A549 (cell line): ENCODE measurements at regions not wholly inside any gene's neighbourhood (a gene's known extent, or its start where the extent isn't known, plus 50 kb on each side); places are given as distances from the start of the nearest gene placed in this dataset.

Source experiments
- CBX2 ChIP-seq: fragments of 200-600 bp; sonication (generic); IDR thresholded peaks from 2 replicates; pipeline ENCODE4 v1.6.1; 2016; ENCODE audit warnings: low read depth, mild to moderate bottlenecking, borderline replicate concordance
- EP300 ChIP-seq, 2 experiments: fragments of >200 bp; sonication (Bioruptor Twin); formaldehyde crosslinking; IDR thresholded peaks; 2 replicates in 1 of 2; 3 replicates in 1 of 2; pipeline ENCODE4 v1.6.1; 2016 to 2017
- KDM1A ChIP-seq: fragments of 200-600 bp; sonication (generic); IDR thresholded peaks from 2 replicates; pipeline ENCODE4 v1.6.1; 2016; ENCODE audit warnings: low read depth, mild to moderate bottlenecking
- MAFK ChIP-seq: fragments of 450-650 bp; IDR thresholded peaks from 2 replicates; pipeline ENCODE4 v1.6.1; 2014; ENCODE audit not compliant: partially characterized antibody
- NR3C1 ChIP-seq: fragments of >200 bp; sonication (Bioruptor Twin); formaldehyde crosslinking; IDR thresholded peaks from 3 replicates; pipeline ENCODE4 v1.6.1; 2017
- RARB ChIP-seq: fragments of 250-450 bp; sonication (Bioruptor Pico); IDR thresholded peaks from 2 replicates; pipeline ENCODE4 v1.8.0; 2021; ENCODE audit warnings: mild to moderate bottlenecking, moderate library complexity
- TF ChIP-seq, protein P1 (sequence below): fragments of >200 bp; sonication (Bioruptor Twin); formaldehyde crosslinking; IDR thresholded peaks from 3 replicates; pipeline ENCODE4 v1.5.1; 2016
- TF ChIP-seq, protein P2 (sequence below): fragments of 150-350 bp; IDR thresholded peaks from 2 replicates; pipeline ENCODE4 v1.6.1; 2014; ENCODE audit warnings: low read depth, mild to moderate bottlenecking, low read length
- TF ChIP-seq, protein P3 (sequence below): fragments of 200-600 bp; sonication (generic); IDR thresholded peaks from 2 replicates; pipeline ENCODE4 v1.6.1; 2016; ENCODE audit warnings: antibody characterized with exemption, mild to moderate bottlenecking, moderate library complexity

DNA sequence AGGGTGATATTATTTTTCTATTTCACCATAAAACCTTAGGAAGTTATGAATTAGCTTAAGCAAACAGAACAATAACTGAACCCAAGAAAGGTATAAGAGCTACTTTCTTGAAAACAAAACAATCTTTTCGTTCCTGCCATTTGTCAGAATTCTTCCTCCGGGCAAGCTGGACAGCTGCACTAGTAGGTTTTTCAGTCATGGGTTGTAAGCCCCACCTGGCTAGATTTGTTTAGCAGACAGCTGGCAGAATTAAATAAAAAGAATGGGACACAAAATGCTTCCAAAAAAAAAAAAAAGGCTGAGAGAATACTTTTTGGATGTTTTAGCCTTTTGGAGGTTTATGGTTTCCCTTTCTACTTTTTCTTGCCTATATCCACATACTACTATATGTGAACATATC, 694.1 kb downstream of the ARHGAP15 start:
- TF ChIP-seq, protein P1, sequence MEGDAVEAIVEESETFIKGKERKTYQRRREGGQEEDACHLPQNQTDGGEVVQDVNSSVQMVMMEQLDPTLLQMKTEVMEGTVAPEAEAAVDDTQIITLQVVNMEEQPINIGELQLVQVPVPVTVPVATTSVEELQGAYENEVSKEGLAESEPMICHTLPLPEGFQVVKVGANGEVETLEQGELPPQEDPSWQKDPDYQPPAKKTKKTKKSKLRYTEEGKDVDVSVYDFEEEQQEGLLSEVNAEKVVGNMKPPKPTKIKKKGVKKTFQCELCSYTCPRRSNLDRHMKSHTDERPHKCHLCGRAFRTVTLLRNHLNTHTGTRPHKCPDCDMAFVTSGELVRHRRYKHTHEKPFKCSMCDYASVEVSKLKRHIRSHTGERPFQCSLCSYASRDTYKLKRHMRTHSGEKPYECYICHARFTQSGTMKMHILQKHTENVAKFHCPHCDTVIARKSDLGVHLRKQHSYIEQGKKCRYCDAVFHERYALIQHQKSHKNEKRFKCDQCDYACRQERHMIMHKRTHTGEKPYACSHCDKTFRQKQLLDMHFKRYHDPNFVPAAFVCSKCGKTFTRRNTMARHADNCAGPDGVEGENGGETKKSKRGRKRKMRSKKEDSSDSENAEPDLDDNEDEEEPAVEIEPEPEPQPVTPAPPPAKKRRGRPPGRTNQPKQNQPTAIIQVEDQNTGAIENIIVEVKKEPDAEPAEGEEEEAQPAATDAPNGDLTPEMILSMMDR, result no peak
- TF ChIP-seq, protein P2, sequence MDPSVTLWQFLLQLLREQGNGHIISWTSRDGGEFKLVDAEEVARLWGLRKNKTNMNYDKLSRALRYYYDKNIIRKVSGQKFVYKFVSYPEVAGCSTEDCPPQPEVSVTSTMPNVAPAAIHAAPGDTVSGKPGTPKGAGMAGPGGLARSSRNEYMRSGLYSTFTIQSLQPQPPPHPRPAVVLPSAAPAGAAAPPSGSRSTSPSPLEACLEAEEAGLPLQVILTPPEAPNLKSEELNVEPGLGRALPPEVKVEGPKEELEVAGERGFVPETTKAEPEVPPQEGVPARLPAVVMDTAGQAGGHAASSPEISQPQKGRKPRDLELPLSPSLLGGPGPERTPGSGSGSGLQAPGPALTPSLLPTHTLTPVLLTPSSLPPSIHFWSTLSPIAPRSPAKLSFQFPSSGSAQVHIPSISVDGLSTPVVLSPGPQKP, result no peak
- TF ChIP-seq RARB (CRISPR knock-in tag), result no peak
- TF ChIP-seq NR3C1, result no peak
- TF ChIP-seq EP300 (IDR thresholded peaks at IDR 0.05), result no peak
- no peak for TF ChIP-seq CBX2
- TF ChIP-seq MAFK, result no peak
- TF ChIP-seq KDM1A, result no peak
- TF ChIP-seq, protein P3, sequence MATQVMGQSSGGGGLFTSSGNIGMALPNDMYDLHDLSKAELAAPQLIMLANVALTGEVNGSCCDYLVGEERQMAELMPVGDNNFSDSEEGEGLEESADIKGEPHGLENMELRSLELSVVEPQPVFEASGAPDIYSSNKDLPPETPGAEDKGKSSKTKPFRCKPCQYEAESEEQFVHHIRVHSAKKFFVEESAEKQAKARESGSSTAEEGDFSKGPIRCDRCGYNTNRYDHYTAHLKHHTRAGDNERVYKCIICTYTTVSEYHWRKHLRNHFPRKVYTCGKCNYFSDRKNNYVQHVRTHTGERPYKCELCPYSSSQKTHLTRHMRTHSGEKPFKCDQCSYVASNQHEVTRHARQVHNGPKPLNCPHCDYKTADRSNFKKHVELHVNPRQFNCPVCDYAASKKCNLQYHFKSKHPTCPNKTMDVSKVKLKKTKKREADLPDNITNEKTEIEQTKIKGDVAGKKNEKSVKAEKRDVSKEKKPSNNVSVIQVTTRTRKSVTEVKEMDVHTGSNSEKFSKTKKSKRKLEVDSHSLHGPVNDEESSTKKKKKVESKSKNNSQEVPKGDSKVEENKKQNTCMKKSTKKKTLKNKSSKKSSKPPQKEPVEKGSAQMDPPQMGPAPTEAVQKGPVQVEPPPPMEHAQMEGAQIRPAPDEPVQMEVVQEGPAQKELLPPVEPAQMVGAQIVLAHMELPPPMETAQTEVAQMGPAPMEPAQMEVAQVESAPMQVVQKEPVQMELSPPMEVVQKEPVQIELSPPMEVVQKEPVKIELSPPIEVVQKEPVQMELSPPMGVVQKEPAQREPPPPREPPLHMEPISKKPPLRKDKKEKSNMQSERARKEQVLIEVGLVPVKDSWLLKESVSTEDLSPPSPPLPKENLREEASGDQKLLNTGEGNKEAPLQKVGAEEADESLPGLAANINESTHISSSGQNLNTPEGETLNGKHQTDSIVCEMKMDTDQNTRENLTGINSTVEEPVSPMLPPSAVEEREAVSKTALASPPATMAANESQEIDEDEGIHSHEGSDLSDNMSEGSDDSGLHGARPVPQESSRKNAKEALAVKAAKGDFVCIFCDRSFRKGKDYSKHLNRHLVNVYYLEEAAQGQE, result no peak
